EH (cell line): ENCODE measurements at regions not wholly inside any gene's neighbourhood (a gene's known extent, or its start where the extent isn't known, plus 50 kb on each side); places are given as distances from the start of the nearest gene placed in this dataset.
A peak's percentile ranks its signal among the peaks of the same experiment; 100 is the strongest.

Source experiments
- DNase-seq: peaks from one replicate; pipeline ENCODE4 v3.0.0-alpha.2; 2015; ENCODE audit warnings: low read depth

DNA sequence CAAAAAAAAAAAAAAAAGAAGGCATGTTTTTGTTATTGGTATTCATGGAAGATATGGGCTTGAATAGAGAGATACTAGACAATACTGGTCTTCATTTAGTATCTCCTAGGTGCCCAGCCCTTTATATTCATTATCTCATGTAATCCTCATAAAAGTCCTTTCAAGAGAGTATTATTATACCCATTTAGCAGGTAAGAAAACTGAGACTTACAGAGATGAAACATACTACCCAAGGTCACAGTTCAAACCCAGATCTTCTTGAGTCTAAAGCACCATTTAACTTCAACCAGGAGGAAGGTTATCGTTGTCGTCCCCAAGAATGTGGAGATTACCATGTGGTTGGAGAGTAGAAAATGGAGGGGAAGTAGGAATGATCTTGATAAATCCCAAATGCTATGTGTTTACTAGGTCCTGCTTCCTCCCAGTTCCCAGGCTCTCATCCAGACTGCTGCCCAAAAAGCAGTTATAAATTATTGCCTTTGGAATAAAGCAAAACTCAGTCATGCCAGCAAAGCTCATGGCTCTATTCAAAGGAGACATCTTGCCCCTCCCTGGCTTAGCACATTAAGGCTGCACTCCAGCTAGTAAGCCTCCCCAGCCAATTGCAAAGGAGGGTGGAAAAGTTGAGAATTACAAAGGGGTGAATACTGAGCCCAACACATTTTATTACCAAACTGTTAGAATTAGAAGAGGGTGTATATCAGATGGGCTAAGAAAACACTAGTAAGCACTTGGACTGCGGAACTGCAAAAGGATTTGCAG lies 163.9 kb downstream of the PIK3R1 start:
- no peak for DNase-seq

DNA sequence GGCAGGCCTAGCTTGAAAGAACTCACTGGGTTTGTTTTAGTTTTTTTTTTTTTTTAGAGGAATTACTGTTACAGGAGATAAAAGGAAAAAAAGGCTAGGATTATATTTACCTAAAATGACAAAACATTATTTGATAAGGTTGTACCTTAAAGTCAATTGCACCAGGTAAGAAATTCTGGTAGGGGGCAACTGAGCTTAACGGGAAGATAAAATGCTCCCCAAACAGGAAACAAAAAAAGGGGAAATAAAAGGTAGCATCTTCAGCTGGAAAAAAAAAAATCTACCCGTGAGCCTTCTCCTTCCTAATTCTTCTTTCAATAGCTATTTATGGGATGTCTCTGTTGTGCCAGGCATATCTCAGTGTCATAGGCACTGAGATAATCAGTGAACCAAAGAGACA lies 164.5 kb downstream of the PIK3R1 start:
- no peak for DNase-seq

DNA sequence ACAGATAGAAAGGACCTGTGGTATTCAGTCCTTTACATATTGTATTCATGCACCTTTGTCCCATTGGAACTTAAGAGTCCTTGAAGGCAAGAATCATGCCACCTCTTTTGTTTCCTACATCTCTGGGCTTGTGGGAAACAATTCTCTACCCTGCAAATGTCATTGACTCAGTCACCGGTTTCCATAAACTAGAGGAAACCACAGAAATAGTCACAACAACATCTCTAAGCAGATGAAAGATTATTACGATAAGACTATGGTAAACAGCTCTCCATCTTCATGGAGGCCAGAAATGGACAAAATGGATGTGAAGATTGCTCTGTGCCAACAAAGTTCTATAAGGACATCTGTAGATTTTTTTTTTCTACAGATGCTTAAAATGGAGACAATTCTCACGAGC lies 165.5 kb downstream of the PIK3R1 start:
- DNase-seq, result peak; percentile 18

DNA sequence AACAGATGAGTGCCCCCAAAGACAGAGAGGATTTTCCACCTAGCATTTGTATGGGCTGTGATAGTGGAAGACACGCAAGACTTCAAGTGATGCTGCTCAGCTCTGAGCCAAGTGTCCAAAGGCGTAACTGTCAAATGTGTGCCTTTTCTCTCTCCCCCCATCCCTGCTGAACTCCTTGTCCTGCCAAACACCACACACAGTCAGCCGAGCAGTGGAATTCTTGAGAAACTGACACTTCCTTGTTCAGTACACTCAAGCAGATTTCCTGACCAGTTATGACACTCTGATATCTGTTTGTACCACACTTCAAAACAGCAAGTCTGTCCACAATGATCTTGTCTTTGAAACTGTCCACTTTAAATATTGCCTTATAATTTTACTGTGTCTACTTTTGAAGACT lies 166.4 kb downstream of the PIK3R1 start:
- DNase-seq, result no peak

DNA sequence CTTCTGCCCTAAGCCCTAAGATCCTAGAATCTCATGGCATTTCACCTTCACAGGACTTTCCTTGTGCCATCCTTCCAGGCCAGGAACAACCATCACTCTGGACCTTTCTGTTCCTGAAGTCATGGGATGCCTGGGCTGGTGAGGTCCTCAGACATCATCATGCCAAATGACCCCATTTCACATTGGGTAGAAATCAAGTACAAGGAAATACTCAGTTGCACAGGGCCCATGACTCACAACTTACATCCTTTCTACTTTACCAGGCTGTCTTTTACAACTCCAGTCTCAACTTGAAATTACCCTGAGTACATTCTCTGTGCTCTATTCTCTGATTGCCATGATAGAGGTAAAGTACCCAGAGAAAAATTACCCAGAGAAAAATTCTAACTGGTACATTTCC lies 167.1 kb downstream of the PIK3R1 start:
- peak; percentile 30 for DNase-seq

DNA sequence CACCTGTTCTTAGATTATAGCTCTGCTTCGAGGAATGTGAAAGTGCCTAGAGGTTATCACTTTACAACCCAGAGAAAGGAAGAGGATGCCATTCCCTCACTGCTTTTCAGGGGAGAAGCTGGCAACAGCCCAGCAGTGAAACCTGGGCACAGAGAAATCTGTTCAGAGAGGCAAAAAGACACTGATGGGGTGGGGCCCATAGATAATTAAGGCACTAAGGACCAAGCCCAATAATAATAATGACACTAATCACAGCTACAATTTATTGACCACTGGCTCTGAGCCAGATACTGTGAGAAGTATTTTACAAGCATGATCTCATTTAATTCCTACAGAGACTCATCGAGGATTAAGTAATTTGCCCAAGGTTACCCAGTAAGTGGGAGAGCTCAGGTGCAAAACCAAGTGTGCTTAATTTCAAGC lies 168.3 kb downstream of the PIK3R1 start:
- no peak for DNase-seq

DNA sequence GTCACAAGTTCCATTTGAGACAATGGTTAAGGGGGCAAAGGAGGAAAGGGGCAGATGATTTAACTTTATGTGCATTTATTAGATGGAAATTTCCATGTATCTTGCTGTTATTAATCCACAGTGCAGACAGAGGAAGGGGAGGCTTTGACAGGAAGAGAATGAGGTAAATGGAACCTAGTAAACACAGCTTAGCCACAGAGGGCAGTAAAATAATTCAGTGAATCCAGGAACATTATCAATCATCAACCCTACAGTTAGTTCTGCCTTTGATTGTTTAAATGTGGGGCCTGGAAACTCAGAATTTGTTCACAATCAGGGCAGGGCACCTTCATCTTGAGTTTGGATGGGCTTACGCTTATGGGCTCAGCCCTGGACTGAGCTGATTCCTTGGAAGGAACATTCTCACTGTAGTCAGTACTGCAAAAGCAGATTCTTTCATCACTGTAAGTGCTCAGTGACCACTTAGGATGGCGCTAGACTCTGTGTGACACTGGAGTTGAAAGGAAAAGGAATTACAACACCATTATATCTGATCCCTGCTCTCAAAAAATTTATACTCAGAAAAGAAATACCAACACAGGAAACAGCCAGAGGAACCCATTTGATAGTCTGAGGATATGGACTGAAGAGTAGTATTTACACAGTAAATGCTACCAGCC lies 169.5 kb downstream of the PIK3R1 start:
- DNase-seq, result no peak

DNA sequence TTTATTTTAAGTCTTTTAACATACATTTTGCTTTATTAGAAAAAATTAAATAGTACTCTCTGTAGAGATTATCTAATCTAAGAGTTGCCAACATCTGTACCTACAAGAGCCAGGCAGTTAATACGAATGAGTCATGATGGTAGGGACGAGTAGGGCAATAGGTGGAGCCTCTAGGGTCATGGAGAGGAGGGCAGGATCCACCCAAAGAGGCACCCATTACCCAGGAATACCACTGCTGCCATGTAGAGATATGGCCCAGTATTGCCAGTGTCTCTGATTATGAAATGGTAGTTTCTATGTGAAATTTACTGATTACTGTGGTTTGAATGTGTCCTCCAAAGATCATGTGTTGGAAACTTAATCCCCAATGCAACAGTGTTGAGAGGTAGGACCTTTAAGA lies 170.4 kb downstream of the PIK3R1 start:
- no peak for DNase-seq

DNA sequence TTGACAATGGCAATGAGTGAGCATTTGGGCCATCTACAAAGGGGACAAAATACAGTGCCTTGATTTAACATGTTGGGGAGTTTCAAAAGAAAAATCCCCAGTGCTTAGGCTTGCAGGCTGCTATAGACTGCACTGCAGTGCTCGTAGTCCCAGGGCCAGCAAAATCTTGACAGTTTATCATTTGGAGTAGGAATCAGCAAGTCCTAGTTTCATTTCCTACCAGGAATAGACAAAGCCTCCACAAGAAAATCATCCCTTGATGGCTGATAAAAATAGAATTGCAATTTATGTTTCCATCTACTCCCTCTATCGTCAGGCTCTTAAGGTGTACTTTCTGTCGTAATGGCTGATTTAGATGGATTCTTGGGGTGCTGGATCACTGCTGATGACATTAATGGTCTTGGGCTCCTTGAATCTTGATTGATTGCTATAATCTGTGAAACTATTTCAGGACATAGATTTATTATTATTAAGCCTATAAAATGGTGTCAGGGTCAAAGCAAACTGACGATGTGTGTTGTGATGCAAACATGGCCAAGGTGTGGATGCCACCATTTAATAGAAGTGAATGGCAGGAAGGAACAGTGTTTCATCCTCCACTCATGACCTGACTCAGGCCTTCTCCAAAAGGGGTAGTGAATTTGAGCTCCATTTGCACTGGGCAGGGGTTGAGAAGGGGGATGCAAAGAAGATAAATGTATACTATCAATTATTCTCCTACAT lies 171.7 kb downstream of the PIK3R1 start:
- DNase-seq, result no peak

DNA sequence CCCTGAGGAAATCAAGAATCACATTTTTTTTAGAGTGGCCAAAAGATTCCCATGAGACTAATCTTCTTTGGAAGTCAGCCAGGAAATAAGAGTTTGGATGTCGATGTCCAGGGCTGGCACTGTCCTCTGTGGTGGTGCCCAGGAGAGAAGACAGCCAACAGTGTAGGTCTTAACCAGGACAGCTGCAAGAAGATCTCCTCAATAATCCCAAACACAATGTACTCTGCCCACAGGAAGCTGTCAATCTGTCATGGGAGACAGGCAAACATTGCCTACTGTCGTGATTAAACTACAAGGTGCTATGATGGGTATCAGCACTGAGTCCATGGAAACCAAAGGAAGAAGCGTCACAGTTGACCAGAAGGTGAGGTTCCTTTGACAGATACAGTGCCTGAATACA lies 174.1 kb downstream of the PIK3R1 start:
- DNase-seq, result no peak

DNA sequence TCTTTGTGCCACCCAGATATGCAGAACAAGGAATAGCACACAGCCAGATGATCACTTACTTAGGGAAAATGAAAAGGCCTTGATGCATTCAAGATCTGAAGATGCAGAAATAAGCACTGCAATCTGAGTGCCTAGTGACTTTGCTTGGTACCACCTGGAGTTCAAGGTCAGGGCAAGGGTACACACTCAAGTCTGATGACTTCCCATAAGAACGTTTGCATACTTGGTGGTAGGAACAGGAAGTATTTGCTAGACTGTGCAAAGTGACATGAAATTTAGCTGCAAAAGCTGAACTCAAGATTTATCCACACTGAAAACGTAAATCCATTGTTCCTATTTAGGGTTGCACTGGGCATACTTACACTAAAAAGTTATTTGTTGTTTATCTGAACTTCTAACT lies 177.1 kb downstream of the PIK3R1 start:
- no peak for DNase-seq

DNA sequence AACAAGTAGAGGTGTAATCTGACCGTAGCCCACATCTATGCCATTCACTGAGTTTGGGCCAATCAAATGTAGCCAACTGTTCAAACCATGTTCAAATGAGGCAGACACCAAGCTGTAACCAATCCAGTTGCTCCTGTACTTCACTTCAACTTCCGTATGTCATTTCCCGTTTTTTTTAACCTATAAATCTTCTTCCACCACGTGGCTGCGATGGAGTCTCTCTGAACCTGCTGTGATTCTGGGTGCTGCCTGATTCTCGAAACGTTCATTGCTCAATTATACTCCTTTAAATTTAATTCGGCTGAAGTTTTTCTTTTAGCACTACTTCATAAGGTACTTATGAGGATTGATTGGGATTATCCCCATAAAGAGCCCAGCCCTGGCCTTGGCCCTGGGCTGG lies 179.7 kb downstream of the PIK3R1 start:
- DNase-seq, result no peak

DNA sequence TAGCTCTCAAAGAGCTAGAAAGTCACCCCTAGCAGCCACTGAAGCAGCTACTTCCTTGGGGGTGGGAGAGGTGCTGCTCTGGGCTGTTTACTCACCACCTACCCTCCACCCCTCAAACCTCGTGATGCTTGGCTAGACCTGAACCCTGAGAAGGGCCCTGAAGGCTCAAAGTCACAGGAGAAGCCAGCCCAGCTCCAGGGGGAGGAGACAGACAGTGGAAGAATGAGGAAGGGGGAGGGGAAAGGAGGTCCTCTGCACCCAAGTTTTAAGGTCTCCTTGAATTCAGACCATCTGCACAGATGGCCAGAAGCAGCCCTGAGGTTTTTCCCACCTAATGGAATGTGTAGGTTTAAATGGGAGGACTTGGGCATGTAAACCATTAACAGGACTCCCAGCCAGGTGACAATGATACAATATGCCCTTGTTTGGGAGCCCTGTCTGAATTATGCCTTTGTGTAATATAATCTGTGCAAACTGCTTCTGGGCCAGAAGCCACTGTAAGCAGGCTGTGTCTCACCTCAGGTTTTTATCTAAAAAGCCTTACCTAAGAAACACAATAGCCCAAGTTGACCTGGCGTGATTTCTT lies 180.5 kb downstream of the PIK3R1 start:
- no peak for DNase-seq

DNA sequence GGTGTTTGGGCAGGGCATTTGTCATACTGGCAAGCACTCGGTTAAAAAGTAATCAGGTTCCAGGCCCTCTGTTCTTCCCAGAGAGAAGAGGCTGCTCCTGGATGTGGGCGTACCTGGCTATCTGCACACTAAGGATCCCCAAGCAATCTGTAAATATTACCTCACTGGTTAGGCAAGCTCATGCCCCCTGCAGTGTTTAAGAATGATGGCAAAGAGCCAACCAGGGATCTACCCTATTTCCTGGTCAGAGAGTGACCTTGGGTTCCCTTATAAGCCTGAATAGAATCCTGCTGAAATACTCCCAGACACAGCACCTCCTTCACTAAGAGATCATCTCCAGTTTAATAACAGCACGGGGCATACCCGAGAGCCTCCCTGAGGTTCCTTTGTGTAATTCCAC lies 181.2 kb downstream of the PIK3R1 start:
- DNase-seq, result no peak

DNA sequence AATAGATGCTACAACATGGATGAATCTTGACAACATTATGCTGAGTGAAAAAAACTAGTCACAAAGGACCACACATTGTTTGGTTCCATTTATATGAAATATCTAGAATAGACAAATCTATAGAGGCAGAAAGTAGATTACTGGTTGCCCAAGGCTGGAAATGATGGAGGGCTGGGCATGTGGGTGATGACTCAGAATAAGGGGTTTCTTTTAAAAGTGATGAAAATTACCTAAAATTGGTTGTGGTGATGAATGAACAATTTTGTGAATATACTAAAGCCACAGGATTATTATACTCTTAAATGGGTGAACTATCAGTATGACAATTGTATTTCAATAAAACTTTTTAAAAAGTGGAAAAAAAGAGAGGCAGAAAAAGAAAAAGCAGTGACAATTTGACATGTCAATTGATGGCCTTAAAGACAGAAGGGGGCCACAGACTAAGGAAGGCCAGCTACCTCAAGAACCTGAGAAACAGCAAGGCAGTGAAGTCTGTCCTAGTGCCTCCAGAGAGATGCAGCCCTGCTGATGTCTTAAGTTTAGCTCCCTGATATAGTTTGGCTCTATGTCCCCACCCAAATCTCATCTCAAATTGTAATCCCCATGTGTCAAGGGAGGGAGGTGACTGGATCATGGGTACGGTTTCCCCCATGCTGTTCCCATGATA lies 182.7 kb downstream of the PIK3R1 start:
- DNase-seq, result no peak

DNA sequence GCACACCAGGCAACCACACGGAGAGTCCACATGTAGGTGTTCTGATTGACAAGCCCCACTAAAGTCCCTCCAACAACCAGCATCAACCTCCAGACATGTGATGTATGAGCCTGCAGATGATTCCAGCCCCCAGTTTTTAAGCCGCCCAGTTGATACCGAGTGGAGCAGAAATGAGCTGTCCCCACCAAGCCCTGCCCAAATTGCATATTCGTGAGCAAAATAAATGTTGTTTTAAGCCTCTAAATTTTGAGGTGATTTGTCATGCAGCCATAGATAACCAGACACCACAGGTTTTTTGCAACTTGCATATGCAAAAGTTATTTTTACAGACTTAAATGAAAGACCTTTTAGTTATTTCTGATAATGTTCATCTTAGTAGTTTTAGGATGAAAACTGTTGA lies 187.7 kb downstream of the PIK3R1 start:
- no peak for DNase-seq

DNA sequence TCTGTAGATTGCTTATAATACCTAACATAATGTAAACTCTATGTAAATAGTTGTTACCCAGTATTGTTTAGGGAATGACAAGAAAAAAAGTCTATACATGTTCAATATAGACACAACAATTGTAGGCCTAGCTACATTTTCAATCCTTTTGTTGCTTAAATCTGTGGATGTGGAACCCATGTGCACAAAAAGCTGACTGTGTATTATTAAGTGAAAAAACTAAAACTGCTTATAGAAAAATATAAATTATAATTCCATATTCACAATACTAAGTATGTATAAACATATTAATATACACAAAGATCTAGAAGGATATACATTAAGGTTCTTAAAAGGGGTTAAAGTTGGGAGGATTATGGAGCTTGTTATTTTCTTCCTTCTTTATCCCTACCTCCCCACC lies 188.7 kb downstream of the PIK3R1 start:
- no peak for DNase-seq

DNA sequence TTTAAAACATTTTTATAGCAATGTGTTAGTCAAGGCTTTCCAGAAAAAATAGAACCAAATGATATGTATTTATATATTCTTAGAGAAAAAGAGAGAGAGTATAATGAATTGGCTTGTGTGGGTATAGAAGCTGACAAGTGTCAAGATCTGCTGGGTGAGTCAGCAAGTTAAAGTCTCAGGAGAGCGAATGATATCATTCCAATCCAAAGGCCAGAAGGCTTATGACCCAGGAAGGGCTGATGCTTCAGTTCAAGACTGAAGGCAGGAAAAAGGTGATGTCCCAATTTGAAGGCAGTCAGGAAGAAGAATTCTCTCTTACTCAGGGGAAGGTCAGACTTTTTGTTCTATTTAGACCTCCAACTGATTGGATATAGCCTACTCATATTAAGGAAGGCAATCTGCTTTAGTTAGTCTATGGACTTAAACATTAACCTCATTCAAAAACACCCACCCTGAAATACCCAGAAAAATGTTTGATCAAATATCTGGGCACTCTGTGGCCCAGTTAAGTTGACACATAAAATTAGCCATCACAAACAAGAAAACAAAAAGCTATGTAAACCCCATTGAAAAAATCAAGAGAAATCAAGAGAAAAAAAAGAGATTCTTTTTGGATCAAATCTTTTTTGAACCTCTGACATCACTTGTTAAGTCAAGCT lies 189.6 kb downstream of the PIK3R1 start:
- peak; percentile 34 for DNase-seq

DNA sequence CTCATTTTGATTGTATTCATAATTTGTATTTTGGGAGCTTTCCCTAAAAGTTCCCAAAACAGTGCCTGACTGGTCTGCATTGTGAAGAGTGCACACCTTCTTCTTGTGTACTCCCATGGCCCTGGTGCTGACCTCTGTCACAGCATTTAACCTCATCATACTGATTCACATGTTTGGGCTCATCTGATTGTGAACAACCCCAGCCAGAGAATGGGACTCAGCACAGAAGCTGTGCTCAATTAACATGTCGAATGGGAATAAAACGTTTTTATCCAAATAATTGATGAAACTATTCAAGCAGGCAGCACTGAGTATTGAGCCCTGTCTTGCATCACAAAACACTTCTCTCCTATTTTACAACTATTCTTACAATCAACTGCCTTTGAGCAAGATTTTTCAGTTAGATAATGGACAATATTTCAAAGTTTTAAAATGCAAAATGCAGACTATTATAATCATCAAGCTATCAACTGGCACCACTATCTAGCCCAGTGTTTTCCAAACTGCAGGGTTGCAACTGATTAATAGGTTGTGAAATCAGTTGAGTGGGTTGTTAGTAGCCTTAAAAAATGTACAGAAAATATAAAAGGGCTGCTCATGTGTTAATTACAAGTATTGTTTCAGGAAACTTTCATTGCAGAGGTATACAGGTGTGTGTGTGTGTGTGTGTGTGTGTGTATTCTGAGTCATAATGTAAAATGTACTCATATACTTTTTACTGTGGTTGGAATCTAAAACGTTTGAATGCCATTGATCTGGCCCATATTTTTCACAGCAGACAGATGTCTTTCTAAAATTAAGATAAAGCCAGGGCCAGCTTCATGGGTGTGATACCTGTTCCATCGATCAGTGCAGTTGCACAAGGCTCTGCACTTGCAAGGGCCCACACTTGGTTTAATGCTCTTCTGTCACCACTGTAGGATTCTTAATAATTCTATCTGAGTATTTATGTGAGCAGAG lies 190.5 kb downstream of the PIK3R1 start:
- no peak for DNase-seq

DNA sequence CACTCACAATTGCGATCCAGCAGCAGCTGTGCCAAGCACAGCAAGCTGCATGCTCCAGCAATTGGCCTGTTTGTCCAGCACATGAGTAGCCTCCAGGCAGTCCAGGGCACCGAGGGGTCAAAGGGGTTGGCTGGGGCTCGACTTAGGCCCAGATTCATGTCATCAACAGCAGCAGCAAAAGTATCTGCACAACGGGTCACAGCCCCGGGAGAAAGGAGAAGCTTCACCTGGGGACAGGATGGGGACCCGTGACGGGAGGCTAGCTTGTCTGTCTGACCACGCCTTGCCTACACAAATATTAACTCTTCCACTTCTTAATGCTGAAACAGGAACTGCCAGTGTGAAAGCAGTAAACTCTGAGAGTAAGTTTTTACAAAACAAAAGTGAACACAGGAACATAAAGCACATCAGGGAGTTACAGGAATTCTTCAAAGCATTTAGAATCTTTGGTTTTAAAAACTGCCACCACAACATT lies 191.2 kb downstream of the PIK3R1 start:
- DNase-seq, result no peak
